HG03064 (cell line): ENCODE measurements at regions not wholly inside any gene's neighbourhood (a gene's known extent, or its start where the extent isn't known, plus 50 kb on each side); places are given as distances from the start of the nearest gene placed in this dataset.
"Not testable (repeated sequence)": the region's sequence is repeated elsewhere in the genome, so short reads cannot be mapped to it uniquely, and the experiment has no call there.

Source experiments
- ATAC-seq: cut with Tn5 transposase; IDR thresholded peaks from one replicate; pipeline ENCODE4 v1.9.1; 2021; ENCODE audit warnings: low read depth; ENCODE audit not compliant: unreplicated experiment

DNA sequence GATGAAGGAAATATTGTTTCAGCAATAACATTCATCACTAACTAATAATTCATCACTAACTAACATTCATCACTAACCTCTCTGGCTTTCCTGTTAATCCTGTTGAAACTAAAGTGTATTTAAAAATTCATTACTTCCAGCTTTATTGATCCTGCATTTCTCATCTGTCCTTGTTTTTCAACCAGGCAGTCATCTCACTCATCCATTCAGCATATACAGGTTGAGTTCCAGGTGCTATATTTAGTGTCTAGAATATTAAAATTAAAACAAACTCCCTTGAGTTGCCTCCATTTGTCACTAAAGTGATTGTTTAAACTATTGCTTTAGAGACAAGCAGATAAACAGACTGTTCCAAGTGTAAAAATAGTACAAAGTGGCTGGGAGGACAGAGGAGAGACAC, 58.1 kb downstream of the ATXN7L3B start:
- ATAC-seq: no peak

DNA sequence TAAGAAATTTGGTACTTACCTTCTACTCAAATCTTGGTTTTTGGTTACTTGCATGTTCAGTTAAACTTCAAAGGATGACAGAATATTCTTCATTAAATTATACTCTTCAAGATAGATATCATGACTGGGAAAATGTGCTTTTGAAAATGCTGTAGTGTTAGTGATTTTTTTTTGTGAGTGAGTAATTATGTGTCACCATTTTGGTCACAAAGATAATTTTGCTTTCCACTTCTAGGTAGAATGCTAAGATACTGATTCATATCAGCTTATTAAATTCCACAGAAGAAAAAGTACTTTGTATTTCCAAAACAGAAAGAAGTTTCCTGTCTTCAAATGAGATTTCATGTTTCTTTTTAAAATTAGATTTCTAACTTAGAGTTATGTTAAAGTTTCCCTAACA, 61.2 kb downstream of the ATXN7L3B start:
- ATAC-seq: no peak

DNA sequence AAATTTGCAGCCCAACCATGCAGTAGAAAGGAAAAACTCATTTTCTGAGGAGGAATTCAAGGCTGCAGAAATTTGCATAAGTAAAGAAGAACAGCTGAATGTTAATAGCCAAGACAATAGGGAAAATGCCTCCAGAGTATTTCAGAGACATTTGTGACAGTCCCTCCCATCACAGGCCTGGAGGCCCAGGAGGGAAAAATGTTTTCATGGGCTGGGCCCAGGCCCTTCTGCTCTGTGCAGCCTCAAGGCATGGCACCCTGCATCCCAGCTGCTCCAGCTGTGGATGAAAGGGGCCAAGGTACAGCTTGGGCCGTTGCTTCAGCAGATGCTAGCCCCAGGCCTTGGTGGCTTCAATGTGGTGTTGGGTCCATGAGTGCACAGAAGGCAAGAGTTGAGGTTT, 62.3 kb downstream of the ATXN7L3B start:
- no peak for ATAC-seq

DNA sequence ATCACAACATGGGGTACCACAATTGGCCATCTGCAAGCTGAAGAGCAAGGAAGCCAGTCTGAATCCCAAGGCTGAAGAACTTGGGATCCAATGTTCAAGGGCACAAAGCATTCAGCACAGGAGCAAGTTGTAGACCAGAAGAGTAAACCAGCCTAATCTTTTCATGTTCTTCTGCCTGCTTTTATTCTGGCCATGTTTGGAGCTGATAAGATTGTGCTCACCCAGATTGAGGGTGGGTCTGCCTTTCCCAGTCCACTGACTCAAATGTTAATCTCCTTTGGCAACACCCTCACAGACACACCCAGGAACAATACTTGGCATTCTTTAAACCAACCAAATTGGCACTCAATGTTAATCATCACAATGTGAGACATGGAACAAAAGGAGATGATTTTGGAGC, 63.2 kb downstream of the ATXN7L3B start:
- ATAC-seq: not testable (repeated sequence)

DNA sequence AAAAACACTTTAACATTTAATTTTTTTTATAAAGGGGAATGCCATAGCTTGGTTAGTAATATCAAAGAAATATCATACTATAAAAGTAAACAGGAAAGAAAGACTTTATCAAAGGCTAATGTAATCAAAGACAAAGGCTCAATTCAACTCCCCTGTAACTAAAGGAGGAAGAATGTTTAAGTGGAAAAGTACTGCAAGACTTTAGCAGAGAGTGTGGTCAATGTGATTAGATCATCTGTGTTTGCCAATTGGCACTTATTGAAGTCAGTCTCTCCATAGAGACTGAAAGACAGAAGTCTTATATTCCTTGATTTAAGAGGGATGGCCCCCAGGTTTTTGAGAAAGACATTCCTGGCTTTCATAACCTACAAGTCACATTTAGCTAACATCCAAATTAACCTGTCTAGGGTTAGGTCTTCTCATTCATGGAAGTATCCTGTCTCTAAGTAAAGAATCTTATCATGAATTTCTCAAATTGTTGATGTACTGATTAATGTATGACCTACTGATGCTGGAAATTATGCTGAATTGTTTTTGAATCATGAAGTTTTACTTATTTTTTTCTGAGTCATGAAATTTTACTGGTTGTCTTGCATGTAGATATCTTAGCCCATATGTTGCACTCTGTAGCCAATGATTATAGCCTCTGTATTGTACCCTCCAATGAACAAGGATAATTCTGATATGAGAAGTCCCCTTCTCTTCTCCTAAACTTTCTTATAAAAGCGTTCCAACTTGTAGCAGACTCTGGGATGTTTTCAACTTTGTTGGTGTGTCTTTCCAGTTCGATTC, 65.4 kb downstream of the ATXN7L3B start:
- no peak for ATAC-seq

DNA sequence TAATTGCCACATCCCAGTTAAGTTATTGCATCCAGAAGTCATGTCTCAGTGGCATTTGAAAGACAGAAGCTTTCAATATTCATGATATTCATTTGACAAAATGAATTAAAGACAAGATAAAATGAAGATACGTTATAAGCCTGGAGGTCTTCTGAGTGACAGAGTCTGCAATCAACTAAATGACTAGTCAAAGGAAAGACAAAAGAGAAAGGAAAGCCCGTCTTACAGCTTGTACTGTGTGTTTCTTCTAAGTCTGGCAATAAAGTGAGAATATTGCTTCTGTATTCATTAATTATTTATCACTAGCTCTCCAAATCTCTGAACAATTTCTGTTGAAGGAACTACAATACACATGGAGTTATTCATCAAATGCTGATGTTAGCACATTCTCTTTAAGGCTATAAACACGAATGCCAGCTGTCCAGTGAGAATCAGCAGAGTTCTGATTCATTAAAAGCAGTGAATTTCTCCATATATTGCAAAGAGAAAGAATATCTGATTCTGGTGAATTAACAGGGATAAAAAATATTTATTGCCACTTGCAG, 70.7 kb downstream of the ATXN7L3B start:
- ATAC-seq: no peak

DNA sequence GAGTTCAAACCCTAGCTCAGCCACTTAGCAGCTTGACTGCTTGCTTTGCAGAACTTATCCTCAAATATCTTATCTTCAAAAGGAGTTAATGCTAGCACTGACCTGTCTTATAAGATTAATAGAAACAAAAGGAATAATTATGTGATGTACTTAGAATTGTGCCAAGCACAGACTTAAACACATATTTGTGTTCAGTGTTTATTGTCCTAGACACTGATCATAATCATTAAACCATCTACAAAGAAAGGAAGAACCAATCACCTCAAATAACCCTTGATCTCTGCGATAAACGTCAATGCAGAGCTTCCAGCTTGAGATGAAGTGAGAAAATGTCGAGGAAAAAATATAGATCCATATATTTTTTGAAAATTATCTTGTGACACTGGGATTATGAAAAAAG, 73.1 kb downstream of the ATXN7L3B start:
- no peak for ATAC-seq

DNA sequence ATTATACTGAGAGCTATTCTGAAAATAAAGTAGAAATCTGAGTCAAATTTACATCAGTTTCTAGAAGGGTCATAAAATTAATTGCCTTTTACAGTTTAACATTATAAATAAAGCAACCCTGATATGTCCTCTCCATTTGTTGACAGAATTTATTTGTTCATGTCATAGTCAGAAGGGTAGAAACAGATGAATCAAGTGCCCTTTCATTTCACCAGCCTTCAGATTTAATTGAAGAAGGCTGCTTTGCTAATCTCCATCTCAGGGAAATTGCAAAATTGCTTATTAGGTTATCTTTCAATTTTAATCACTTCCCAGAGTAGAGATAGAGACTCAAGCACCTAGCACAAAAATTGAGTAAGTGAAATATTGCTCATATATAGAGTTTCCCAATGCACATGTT, 76.8 kb downstream of the ATXN7L3B start:
- no peak for ATAC-seq

DNA sequence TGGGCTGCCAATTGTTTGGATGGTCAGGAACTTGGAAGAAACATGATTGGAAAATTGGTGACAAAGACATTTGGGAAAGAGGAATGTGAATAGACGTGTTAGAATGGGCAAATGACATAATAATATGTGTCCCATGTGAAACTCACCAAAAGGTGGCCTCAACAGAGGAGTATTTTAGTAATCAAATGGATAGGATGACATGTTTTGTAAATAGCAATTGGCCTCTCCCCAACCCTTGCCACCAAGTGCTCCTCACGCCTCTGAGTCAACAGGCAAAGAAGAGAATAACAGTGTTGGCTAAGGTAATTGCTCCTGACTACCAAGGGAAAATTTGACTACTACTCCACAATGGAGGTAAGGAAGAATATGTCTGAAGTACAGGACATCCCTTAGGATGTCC, 81.4 kb downstream of the ATXN7L3B start:
- ATAC-seq: no peak

DNA sequence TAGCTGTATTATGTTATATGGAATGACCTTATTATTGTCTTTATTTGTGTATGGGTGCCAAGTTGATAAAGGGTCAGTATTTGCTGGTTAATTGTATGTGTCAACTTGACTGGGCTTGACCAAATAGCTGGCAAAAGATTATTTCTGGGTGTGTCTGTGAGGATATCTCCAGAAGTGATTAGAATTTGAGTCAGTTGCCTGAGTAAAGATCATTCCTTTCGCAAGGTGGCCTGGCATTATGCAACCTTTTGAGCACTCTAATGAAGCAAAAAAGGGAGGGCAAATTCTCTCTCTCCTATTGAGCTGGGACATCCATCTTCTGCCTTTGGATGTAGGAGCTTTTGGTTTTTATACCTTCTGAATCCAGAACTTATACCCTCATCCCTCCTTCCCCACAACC, 82.2 kb downstream of the ATXN7L3B start:
- ATAC-seq: no peak

DNA sequence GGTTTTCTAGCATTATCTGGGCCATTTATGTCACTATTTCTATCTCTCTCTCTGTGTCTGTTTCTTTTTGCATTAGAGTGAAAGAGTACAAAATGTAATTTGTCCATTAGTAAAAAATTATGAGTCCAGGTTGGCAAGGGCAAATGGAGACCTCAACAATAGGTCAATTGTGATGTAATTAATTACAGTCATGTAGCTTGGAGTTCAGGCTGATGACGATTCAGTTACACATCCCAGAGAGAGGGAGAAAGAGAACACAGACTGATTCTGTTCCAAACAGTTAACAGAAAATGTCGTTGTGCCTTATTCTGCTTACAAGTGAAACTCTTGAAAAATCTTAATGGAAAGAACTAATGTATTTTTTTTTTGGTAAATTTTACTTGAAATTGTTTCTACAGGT, 83.3 kb downstream of the ATXN7L3B start:
- ATAC-seq: no peak

DNA sequence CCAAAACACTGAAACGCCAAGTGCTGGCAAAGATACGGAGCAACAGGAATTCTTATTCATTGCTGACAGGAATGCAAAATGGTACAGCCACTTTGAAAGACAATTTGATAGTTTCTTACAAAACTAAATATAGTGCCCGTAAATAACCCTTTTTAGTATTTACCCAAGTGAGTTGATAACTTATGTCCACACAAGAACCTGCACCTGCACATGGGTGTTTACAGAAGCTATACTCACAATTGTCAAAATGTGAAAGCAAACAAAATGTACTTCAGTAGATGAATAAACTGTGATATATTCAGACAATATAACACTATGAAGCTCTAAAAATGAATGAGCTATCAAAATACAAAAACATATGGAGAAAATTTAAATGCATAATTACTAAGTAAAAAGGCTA, 86.6 kb downstream of the ATXN7L3B start:
- ATAC-seq: no peak

DNA sequence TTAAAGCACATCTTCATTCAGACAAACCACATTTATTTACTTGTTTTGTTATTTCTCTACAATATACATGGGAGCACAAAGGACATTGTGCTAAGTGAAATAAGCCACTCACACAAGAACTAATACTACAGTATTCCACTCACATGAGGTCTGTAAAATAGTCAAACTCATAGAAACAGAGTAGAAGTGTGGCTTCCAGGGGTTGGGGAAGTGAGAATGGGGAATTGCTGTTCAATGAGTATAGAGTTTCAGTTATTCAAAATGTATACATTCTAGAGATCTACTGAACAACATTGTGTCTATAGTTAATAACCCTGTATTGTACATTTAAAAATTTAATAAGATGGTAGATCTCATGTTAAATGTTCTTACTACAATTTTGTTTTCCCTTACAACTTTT, 88.8 kb downstream of the ATXN7L3B start:
- no peak for ATAC-seq

DNA sequence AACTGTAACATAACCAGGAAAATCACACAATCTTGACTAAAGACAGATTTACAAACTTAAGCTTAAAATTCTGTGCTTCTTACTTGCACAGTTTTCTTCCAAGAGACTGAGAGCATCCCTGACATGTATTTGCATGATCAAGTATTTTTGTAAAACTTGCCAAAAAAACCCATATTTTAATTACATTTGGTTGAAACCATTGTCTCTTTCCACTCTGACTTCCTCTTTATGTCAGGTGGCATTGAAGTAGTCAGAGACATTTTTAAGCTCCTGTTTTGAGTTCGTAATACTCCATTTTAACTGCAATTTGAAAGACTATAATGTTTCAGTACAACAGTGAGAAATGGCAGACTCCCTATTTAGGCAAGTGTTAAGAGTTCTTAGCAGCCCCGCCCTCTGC, 103.6 kb downstream of the ATXN7L3B start:
- ATAC-seq: no peak

DNA sequence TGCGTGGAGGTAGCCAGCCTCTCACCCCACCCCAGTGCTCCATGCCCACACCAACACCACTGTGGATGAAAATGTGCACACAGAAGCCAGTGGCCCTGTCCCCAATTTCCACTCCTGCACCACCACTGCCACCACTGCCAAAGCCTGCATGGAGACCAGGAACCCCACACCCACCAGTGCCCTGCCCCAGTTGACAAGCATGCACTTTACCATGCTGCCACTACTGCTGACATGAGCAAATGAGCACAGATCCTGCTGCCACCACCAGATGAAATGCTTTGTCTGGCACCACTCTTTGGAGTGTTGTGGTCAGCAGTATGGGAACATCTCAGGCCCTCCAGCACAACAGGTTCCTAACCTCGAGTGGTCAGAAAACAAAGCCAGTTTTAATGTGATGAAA, 104.1 kb downstream of the ATXN7L3B start:
- ATAC-seq: no peak

DNA sequence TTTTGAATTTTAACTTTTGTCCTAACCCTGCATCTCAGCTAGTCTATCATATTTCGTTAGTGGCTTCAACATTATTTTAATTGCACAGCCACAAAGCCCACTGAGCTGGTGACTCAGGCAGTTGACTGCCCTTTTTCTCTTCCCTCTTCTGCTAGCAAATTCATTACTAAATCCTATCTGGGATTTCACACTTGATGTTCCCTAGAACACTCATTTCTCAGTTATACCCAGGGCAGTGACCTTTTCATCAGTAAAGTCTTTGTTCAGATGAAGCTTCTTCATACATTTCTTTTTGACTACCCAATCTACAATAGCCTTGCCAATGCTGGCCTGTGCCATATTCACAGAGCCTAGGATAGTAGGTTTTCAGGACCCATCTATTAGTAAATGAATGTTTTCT, 107.0 kb downstream of the ATXN7L3B start:
- no peak for ATAC-seq

DNA sequence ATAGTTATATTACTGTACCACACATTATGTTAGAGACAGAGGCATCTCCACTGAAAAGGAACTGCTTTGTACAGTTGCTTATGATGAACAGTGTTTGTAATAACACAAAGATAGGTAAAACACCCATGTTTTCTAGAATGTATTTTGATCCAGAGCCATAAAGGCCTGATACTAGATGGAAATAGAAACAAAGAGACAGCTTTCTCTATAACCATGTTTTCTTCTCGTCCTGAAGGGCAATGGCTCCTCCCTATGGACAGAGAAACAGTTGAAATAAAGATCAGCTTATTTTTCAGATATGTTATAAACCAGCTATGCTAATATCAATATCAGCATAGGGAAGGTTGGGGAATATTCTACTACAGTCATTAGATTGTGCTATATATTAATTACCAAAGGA, 109.2 kb downstream of the ATXN7L3B start:
- no peak for ATAC-seq

DNA sequence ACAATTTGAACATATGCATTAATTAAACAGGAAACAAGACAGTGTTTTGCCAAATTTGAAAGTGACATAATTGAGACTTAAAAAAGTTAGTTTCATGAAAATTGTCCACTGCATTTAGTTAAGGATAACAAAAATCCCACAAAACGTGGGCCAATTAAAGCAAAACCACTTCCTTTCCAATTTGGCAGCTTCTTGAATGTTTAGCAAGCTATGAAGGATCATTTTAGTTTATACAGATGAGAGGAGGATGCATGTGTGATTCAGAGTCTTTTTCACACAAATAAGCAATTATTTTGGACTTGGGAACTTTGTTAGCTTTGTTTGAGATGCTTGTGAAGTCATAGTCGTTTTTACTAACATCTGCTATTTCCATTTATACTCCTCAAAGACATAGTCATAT, 109.6 kb downstream of the ATXN7L3B start:
- ATAC-seq: no peak

DNA sequence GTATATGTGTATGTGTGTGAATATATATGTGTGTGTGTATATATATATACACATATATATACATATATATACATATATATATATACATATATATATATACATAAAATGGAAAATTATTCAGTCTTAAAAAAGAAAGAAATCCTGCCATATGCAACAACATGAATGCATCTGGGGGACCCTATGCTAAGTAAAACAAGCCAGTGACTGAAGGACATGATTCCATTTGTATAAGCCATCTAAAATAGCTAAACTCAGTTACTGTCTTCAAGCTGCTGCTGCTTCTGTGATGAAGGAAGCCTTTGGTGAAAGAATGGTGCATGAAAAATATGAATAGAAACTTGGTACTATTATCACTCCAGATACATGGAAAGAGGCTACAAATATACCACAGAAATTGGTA, 118.6 kb downstream of the ATXN7L3B start:
- ATAC-seq: no peak

DNA sequence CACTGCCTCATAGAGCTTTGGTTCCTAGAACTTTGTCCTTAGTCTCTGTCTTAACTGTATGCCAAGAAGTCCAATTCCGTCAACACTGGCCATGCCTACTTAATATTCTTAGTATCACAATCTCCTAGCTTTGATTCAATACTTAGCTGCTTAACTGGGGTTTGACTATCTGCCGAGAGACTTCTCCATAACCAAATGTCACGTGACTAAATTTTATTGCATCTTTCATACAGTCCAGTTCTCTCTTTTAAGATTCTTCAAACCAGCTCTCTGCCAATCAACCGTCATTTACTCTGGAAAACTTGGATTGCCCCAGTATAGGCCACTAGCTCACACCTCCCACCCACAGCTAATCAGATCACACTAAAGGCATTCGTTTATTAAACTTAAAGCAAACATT, 122.8 kb downstream of the ATXN7L3B start:
- ATAC-seq: no peak

DNA sequence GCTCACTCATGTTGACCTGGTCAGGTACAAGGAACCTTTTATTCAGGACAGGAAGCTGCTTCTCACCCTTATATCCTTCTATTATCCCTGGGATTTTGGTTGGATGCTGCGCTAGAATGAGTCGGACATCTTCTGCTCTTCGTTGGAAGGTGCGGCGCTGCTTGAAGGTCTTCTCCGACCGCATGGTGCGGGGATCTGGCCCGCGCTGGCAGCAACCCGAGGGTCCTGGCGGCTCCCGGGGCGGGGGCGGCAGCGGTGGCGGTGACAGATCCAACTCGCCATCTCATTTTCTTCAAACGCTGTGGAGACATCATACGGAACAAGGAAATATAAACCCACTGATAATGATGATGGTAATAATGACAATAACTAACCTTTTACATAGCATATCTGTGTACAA, 126.3 kb downstream of the ATXN7L3B start:
- no peak for ATAC-seq

DNA sequence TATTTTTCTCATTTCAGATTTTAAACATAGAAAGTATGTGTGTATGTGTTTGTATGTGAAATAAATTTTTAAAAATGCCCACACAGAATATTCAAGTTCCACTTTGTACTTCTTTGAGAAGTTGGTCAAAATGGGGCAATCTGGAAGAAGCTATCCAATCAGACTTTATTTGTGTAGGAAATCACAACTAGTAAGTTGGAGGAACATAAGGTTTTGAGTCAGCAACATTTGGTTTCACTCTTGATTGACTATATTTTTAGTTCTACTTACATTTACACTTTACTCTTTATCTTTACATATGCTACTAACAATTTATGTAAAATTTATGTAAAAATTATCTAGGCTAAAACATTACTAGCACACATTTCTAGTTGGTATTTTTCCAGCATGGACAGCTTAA, 128.1 kb downstream of the ATXN7L3B start:
- no peak for ATAC-seq

DNA sequence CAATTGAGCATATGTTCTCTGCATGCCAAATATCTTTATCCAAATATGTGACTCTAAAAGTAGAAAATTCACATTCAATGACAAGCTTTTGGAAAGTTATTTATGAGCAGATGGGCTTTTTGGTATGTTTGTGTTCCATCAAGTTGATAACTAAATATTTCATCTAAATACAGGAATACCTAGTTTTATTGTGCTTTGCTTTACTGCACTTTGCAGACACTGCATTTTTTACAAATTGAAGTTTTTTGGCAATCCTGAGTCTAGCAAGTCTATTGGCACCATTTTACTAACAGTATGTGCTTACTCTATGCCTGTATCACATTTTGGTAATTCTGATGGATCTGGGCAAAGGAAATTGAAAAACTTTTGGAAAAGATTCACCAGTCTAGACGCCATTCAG, 133.8 kb downstream of the ATXN7L3B start:
- no peak for ATAC-seq
